ENCODE measurements at regions not wholly inside any gene's neighbourhood (a gene's known extent, or its start where the extent isn't known, plus 50 kb on each side); places are given as distances from the start of the nearest gene placed in this dataset.

GRCh38 chr2:168343586-168343985, 96.2 kb upstream of the STK39 start:
- no peak for TF ChIP-seq POLR2A (IDR thresholded peaks at IDR 0.05; ENCODE audit: extremely low read depth, insufficient read length)
- TF ChIP-seq MYC (IDR thresholded peaks at IDR 0.05; ENCODE audit: low read depth, low read length), result no peak
- TF ChIP-seq MAX (IDR thresholded peaks at IDR 0.05; ENCODE audit: low read depth, low read length), result no peak
- TF ChIP-seq CTCF (IDR thresholded peaks at IDR 0.05; ENCODE audit: low read depth, low read length), result no peak
- H3K4me3 ChIP-seq (ENCODE audit: low read depth, low read length), result no peak overlapping the region
- no peak for DNase-seq (ENCODE audit: low read depth)

- no peak overlapping the region for H3K4me3 ChIP-seq (ENCODE audit: low read depth, low read length)
- TF ChIP-seq MYC (IDR thresholded peaks at IDR 0.05; ENCODE audit: low read depth, low read length) (no peak), MAX (IDR thresholded peaks at IDR 0.05; ENCODE audit: low read depth, low read length) (no peak), POLR2A (IDR thresholded peaks at IDR 0.05; ENCODE audit: extremely low read depth, insufficient read length) (no peak), CTCF (IDR thresholded peaks at IDR 0.05; ENCODE audit: low read depth, low read length) (no peak)
- no peak for DNase-seq (ENCODE audit: low read depth)
These were observed 97.3 kb upstream of the STK39 start for GRCh38 chr2:168344706-168345105.

GRCh38 chr2:168345601-168346000, 98.2 kb upstream of the STK39 start:
- peak; percentile 59 for DNase-seq (ENCODE audit: low read depth)
- no peak overlapping the region for H3K4me3 ChIP-seq (ENCODE audit: low read depth, low read length)
- peak; percentile 33 for TF ChIP-seq MYC (IDR thresholded peaks at IDR 0.05; ENCODE audit: low read depth, low read length)
- peak; percentile 82 for TF ChIP-seq MAX (IDR thresholded peaks at IDR 0.05; ENCODE audit: low read depth, low read length)
- no peak for TF ChIP-seq POLR2A (IDR thresholded peaks at IDR 0.05; ENCODE audit: extremely low read depth, insufficient read length)
- no peak for TF ChIP-seq CTCF (IDR thresholded peaks at IDR 0.05; ENCODE audit: low read depth, low read length)

GRCh38 chr2:168346725-168347477, 99.5 kb upstream of the STK39 start:
- DNase-seq (ENCODE audit: low read depth), result peak; percentile 78
- H3K4me3 ChIP-seq (ENCODE audit: low read depth, low read length), result peak overlapping the region; percentile 68
- TF ChIP-seq CTCF (IDR thresholded peaks at IDR 0.05; ENCODE audit: low read depth, low read length), result peak; percentile 54
- TF ChIP-seq MAX (IDR thresholded peaks at IDR 0.05; ENCODE audit: low read depth, low read length), result no peak
- TF ChIP-seq POLR2A (IDR thresholded peaks at IDR 0.05; ENCODE audit: extremely low read depth, insufficient read length), result no peak

GRCh38 chr2:168348076-168348475, 100.7 kb upstream of the STK39 start:
- no peak overlapping the region for H3K4me3 ChIP-seq (ENCODE audit: low read depth, low read length)
- DNase-seq (ENCODE audit: low read depth), result peak; percentile 50
- TF ChIP-seq MAX (IDR thresholded peaks at IDR 0.05; ENCODE audit: low read depth, low read length), result no peak
- TF ChIP-seq CTCF (IDR thresholded peaks at IDR 0.05; ENCODE audit: low read depth, low read length), result peak; percentile 57
- no peak for TF ChIP-seq POLR2A (IDR thresholded peaks at IDR 0.05; ENCODE audit: extremely low read depth, insufficient read length)
